HepG2 (cell line): ENCODE measurements at regions not wholly inside any gene's neighbourhood (a gene's known extent, or its start where the extent isn't known, plus 50 kb on each side); places are given as distances from the start of the nearest gene placed in this dataset.

Experiments
- ATAC-seq: fragments of 200-7000 bp; cut with Tn5 transposase; 3 replicates; pipeline ENCODE4 v1.9.1; 2020; ENCODE audit warnings: mild to moderate bottlenecking, moderate library complexity
- BruUV-seq: library from RNA; stranded (reverse); fragments of 400-500 nt; replicated peaks from 2 replicates; lab custom pipeline; 2021; lab: Mats Ljungman, UMichigan
- CTCF ChIA-PET: fragments of 300-600 bp; formaldehyde crosslinking; extraction: SDS; loops from one replicate; lab custom pipeline; 2021; ENCODE audit warnings: low total read pairs, inconsistent platforms, low intra/inter-chr PET ratio; lab: Yijun Ruan, JAX
- POLR2A ChIA-PET: fragments of 350-600 bp; sonication (Branson Sonifier 250); formaldehyde crosslinking; loops from one replicate; lab custom pipeline; 2020; ENCODE audit warnings: antibody characterized with exemption, inconsistent platforms; lab: Yijun Ruan, JAX
- DNase-seq: peaks from one replicate; pipeline ENCODE4 v3.0.0-alpha.2; 2015; ENCODE audit warnings: low spot score
- FAIRE-seq: peaks from 3 replicates; lab custom pipeline; 2011; peaks lifted over from hg19 to GRCh38; lab: Jason Lieb, UNC
- H2AFZ ChIP-seq: one replicate; pipeline ENCODE4 v1.6.1; 2011; ENCODE audit warnings: low read length, inconsistent platforms
- H3K27ac ChIP-seq: fragments of 300-600 bp; 3 replicates; pipeline ENCODE4 v1.8.0; 2011; ENCODE audit warnings: mixed run types, mild to moderate bottlenecking, mixed read lengths, low read length, inconsistent platforms; ENCODE audit not compliant: insufficient read depth; ENCODE audit errors: extremely low read length
- H3K27me3 ChIP-seq, 2 experiments: fragments of 200-600 bp in 1 of 2; 2 replicates in 1 of 2; 3 replicates in 1 of 2; pipeline versions ENCODE4 v1.6.0 to v1.8.0; 2011; ENCODE audit warnings: low read length in 2 of 2, mild to moderate bottlenecking in 2 of 2, moderate library complexity in 2 of 2, inconsistent platforms in 1 of 2; ENCODE audit not compliant: insufficient read depth in 2 of 2, control insufficient read depth in 1 of 2
- H3K36me3 ChIP-seq, 2 experiments: fragments of 200-600 bp in 1 of 2; replicated peaks in 1 of 2; 2 replicates in 1 of 2; 3 replicates in 1 of 2; pipeline versions ENCODE4 v1.5.1 to v1.8.0; 2011; ENCODE audit warnings: low read length in 2 of 2, inconsistent platforms in 1 of 2; ENCODE audit not compliant: insufficient read depth in 2 of 2, control insufficient read depth in 1 of 2
- H3K4me1 ChIP-seq: 2 replicates; pipeline ENCODE4 v1.5.1; 2012; ENCODE audit warnings: low read length, inconsistent platforms; ENCODE audit not compliant: insufficient read depth
- H3K4me2 ChIP-seq: 2 replicates; pipeline ENCODE4 v1.6.0; 2011; ENCODE audit warnings: low read depth, low read length, inconsistent platforms
- H3K4me3 ChIP-seq, 3 experiments: fragments of 200-600 bp in 1 of 3; sonication (generic), shearing (Covaris generic) in 1 of 3; replicated peaks in 1 of 3; 2 replicates each; pipeline ENCODE4 v1.5.1; 2011 to 2016; ENCODE audit warnings: low read length in 3 of 3, inconsistent platforms in 2 of 3, low read depth in 2 of 3, mild to moderate bottlenecking in 2 of 3, control low read depth in 1 of 3, mixed read lengths in 1 of 3; ENCODE audit not compliant: insufficient read depth in 1 of 3
- H3K79me2 ChIP-seq: one replicate; pipeline ENCODE4 v1.6.1; 2011; ENCODE audit warnings: low read length, inconsistent platforms; ENCODE audit not compliant: insufficient read depth
- H3K9ac ChIP-seq: 2 replicates; pipeline ENCODE4 v1.6.0; 2011; ENCODE audit warnings: mild to moderate bottlenecking, low read depth, low read length, inconsistent platforms; ENCODE audit not compliant: insufficient read depth
- H3K9me3 ChIP-seq: 2 replicates; pipeline ENCODE4 v1.5.1; 2012; ENCODE audit warnings: mild to moderate bottlenecking, low read length
- H4K20me1 ChIP-seq: 2 replicates; pipeline ENCODE4 v1.6.0; 2011; ENCODE audit warnings: inconsistent platforms, mild to moderate bottlenecking, low read length, moderate library complexity; ENCODE audit not compliant: insufficient read depth
- ARID2 ChIP-seq: sonication (generic); formaldehyde crosslinking; IDR thresholded peaks from 2 replicates; pipeline ENCODE4 v1.8.1; 2022; ENCODE audit warnings: mild to moderate bottlenecking, missing genetic modification reagents, borderline replicate concordance
- CHD4 ChIP-seq: fragments of 200-600 bp; sonication (generic); IDR thresholded peaks from 2 replicates; pipeline ENCODE4 v1.7.0; 2017; ENCODE audit warnings: mild to moderate bottlenecking, low read length, borderline replicate concordance
- EEA1 ChIP-seq: sonication (generic); formaldehyde crosslinking; IDR thresholded peaks from 2 replicates; pipeline ENCODE4 v1.5.1; 2020; ENCODE audit warnings: mild to moderate bottlenecking, missing genetic modification reagents, borderline replicate concordance
- GATAD1 ChIP-seq: IDR thresholded peaks from 2 replicates; pipeline ENCODE4 v1.6.1; 2016; ENCODE audit warnings: missing genetic modification reagents, missing compliant biosample characterization
- GMEB2 ChIP-seq: IDR thresholded peaks from 2 replicates; pipeline ENCODE4 v1.6.1; 2016; ENCODE audit warnings: missing biosample characterization, missing genetic modification reagents, low read depth
- HHEX ChIP-seq: IDR thresholded peaks from 2 replicates; pipeline ENCODE4 v1.6.1; 2016; ENCODE audit warnings: control low read depth
- KLF11 ChIP-seq: IDR thresholded peaks from 2 replicates; pipeline ENCODE4 v1.6.1; 2016; ENCODE audit warnings: missing compliant biosample characterization
- MEIS2 ChIP-seq: sonication (generic); formaldehyde crosslinking; IDR thresholded peaks from 2 replicates; pipeline ENCODE4 v1.9.0; 2021; ENCODE audit warnings: mild to moderate bottlenecking, missing genetic modification reagents
- NAIF1 ChIP-seq: sonication (generic); formaldehyde crosslinking; IDR thresholded peaks from 2 replicates; pipeline ENCODE4 v1.5.0; 2020; ENCODE audit warnings: mild to moderate bottlenecking, missing genetic modification reagents, borderline replicate concordance
- SIN3B ChIP-seq: fragments of 150-350 bp; IDR thresholded peaks from 2 replicates; pipeline ENCODE4 v1.6.1; 2014; ENCODE audit warnings: low read length
- SMAD1 ChIP-seq: sonication (generic); formaldehyde crosslinking; IDR thresholded peaks from 2 replicates; pipeline ENCODE4 v1.4.0; 2020; ENCODE audit warnings: missing genetic modification reagents, low read depth, mild to moderate bottlenecking, borderline replicate concordance
- ZBTB26 ChIP-seq: IDR thresholded peaks from 2 replicates; pipeline ENCODE4 v1.6.1; 2016; ENCODE audit warnings: missing compliant biosample characterization, missing genetic modification reagents, borderline replicate concordance
- ZNF263 ChIP-seq: sonication (generic); formaldehyde crosslinking; IDR thresholded peaks from 2 replicates; pipeline ENCODE4 v1.4.0; 2020; ENCODE audit warnings: missing genetic modification reagents
- ZNF639 ChIP-seq: conservative IDR thresholded peaks from 2 replicates; pipeline ENCODE4 v1.6.1; 2018; ENCODE audit warnings: missing genetic modification reagents
- ZNF720 ChIP-seq: sonication (generic); formaldehyde crosslinking; IDR thresholded peaks from 2 replicates; pipeline ENCODE4 v1.4.0; 2020; ENCODE audit warnings: missing genetic modification reagents
- ZNF724P ChIP-seq: sonication (generic); formaldehyde crosslinking; IDR thresholded peaks from 2 replicates; pipeline ENCODE4 v1.8.0; 2022; ENCODE audit warnings: missing genetic modification reagents, borderline replicate concordance
- ZNF775 ChIP-seq: sonication (generic); formaldehyde crosslinking; IDR thresholded peaks from 2 replicates; pipeline ENCODE4 v1.4.0; 2020; ENCODE audit warnings: missing genetic modification reagents, mild to moderate bottlenecking, moderate library complexity, borderline replicate concordance
- WGBS: methylation state at CpG from one replicate; pipeline ENCODE4 v1.1.6; 2017; ENCODE audit warnings: low lambda C conversion rate; 5-methylcytosine and 5-hydroxymethylcytosine counted together
- in situ Hi-C: cut with HindIII; loops from 2 replicates; pipeline ENCODE4 v1.10.0; 2017; ENCODE audit warnings: low pct_unique_long_range_greater_than_20kb; ENCODE audit not compliant: extremely low pct_ligation_motif_present
- intact Hi-C: fragments of 100-400 bp; cut with micrococcal nuclease; formaldehyde crosslinking; loops from one replicate; pipeline ENCODE4 v1.10.0; 2022; ENCODE audit not compliant: unreplicated experiment
- TF ChIP-seq, protein P1 (sequence below): sonication (generic); formaldehyde crosslinking; IDR thresholded peaks from 2 replicates; pipeline ENCODE4 v1.4.0; 2020; ENCODE audit warnings: missing genetic modification reagents

DNA sequence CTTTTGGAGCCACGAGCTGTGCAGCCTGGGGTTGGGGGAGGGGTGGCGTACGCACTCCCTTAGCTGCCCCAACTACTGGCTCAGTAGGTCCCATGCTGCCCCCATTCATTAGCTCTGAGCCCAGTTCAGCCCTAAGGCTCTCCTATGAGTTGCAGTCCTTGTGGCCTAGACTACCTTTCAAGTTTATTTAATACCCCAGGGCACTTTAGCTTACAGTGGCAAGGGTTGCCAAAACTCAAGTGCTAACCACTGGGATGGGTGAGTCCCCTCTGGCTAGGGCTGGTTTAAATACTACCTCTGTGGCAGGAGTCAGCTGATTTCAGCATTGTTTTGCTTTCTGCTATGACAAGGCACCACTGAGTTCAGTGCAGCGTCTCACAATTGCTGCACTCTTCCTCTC lies 118.2 kb downstream of the ODF2L start:
- POLR2A ChIA-PET, result no interaction called here
- no peak overlapping the region for H3K4me2 ChIP-seq
- WGBS, result 0% methylated on average over 1 of the region's 4 CpGs
- no peaks in the 10 kb centered on the region for H3K9me3 ChIP-seq
- no peaks in the 10 kb centered on the region for H4K20me1 ChIP-seq
- BruUV-seq, result no TSS peak
- no peak for TF ChIP-seq ZNF720
- TF ChIP-seq HHEX, result no peak
- TF ChIP-seq ZNF639 (CRISPR knock-in tag), result no peak
- no peak for TF ChIP-seq ZBTB26 (CRISPR knock-in tag)
- TF ChIP-seq CHD4, result no peak
- TF ChIP-seq SMAD1 (CRISPR knock-in tag), result no peak
- no peak for TF ChIP-seq SIN3B
- no peak for TF ChIP-seq ZNF724P
- TF ChIP-seq, protein P1, sequence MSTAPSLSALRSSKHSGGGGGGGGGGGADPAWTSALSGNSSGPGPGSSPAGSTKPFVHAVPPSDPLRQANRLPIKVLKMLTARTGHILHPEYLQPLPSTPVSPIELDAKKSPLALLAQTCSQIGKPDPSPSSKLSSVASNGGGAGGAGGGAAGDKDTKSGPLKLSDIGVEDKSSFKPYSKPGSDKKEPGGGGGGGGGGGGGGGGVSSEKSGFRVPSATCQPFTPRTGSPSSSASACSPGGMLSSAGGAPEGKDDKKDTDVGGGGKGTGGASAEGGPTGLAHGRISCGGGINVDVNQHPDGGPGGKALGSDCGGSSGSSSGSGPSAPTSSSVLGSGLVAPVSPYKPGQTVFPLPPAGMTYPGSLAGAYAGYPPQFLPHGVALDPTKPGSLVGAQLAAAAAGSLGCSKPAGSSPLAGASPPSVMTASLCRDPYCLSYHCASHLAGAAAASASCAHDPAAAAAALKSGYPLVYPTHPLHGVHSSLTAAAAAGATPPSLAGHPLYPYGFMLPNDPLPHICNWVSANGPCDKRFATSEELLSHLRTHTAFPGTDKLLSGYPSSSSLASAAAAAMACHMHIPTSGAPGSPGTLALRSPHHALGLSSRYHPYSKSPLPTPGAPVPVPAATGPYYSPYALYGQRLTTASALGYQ (CRISPR knock-in tag), result no peak
- no peak for TF ChIP-seq ARID2 (CRISPR knock-in tag)
- no peak for TF ChIP-seq ZNF775 (CRISPR knock-in tag)
- no peak for TF ChIP-seq MEIS2 (CRISPR knock-in tag)
- no peak for TF ChIP-seq NAIF1 (CRISPR knock-in tag)
- no peak for TF ChIP-seq KLF11 (CRISPR knock-in tag)
- no peak for TF ChIP-seq GMEB2 (CRISPR knock-in tag)
- no peak for TF ChIP-seq EEA1 (CRISPR knock-in tag)
- no peak for TF ChIP-seq ZNF263 (CRISPR knock-in tag)
- no peak for TF ChIP-seq GATAD1
- no peaks in the 10 kb centered on the region for H3K4me1 ChIP-seq
- no peaks in the 10 kb centered on the region for H3K36me3 ChIP-seq
- ATAC-seq (no peak), FAIRE-seq (no peak), DNase-seq (no peak)
- no peak overlapping the region for H2AFZ ChIP-seq
- in situ Hi-C loops (no loop called here), intact Hi-C loops (no loop called here)
- no peak overlapping the region for H3K4me3 ChIP-seq
- no peak overlapping the region for H3K27ac ChIP-seq
- CTCF ChIA-PET, result no interaction called here
- H3K9ac ChIP-seq, result no peak overlapping the region
- no peaks in the 10 kb centered on the region for H3K27me3 ChIP-seq
- H3K79me2 ChIP-seq, result no peaks in the 10 kb centered on the region
